ENCODE measurements at regions not wholly inside any gene's neighbourhood (a gene's known extent, or its start where the extent isn't known, plus 50 kb on each side); places are given as distances from the start of the nearest gene placed in this dataset.

DNA sequence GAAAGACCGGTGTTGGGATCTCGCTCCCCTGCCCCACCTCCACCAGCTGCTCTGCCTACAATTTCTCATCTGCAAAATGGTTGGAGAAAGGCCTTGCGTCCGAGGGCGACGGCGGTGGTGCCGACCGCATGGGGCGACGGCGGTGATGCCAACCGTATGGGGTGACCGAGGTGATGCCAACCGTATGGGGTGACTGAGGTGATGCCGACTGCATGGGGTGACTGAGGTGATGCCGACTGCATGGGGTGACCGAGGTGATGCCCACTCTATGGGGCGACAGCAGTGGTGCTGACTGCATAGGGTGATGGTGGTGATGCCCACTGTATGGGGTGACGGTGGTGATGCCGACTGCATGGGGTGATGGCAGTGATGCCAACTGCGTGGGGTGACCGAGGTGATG lies 171.0 kb downstream of the OLFM1 start:
- Mint-ChIP-seq H3K36me3 (no peaks in the 10 kb centered on the region), H3K27ac (no peak overlapping the region), H3K27me3 (peaks cover 13% of the 10 kb centered on the region), H3K4me3 (no peak overlapping the region), H3K9me3 (no peaks in the 10 kb centered on the region), H3K4me1 (no peaks in the 10 kb centered on the region)
- no peak for ATAC-seq

GRCh38 chr9:135259273-135259672 lies 171.8 kb downstream of the OLFM1 start:
- no peak overlapping the region for H3K27ac Mint-ChIP-seq
- no peak for ATAC-seq
- no peaks in the 10 kb centered on the region for H3K4me1 Mint-ChIP-seq
- no peak overlapping the region for H3K4me3 Mint-ChIP-seq
- H3K9me3 Mint-ChIP-seq, result no peaks in the 10 kb centered on the region
- H3K27me3 Mint-ChIP-seq, result peaks cover 9% of the 10 kb centered on the region
- no peaks in the 10 kb centered on the region for H3K36me3 Mint-ChIP-seq

- Mint-ChIP-seq H3K27me3 (no peaks in the 10 kb centered on the region), H3K9me3 (no peaks in the 10 kb centered on the region), H3K36me3 (no peaks in the 10 kb centered on the region), H3K4me3 (no peak overlapping the region), H3K27ac (no peak overlapping the region), H3K4me1 (no peaks in the 10 kb centered on the region)
- no peak for ATAC-seq
Observed at GRCh38 chr9:135260221-135261180, 173.0 kb downstream of the OLFM1 start.

GRCh38 chr9:135262248-135262647 lies 174.8 kb downstream of the OLFM1 start:
- Mint-ChIP-seq H3K27me3 (peaks cover 15% of the 10 kb centered on the region), H3K4me3 (no peak overlapping the region), H3K36me3 (no peaks in the 10 kb centered on the region), H3K4me1 (no peaks in the 10 kb centered on the region), H3K9me3 (no peaks in the 10 kb centered on the region), H3K27ac (no peak overlapping the region)
- ATAC-seq, result no peak

DNA sequence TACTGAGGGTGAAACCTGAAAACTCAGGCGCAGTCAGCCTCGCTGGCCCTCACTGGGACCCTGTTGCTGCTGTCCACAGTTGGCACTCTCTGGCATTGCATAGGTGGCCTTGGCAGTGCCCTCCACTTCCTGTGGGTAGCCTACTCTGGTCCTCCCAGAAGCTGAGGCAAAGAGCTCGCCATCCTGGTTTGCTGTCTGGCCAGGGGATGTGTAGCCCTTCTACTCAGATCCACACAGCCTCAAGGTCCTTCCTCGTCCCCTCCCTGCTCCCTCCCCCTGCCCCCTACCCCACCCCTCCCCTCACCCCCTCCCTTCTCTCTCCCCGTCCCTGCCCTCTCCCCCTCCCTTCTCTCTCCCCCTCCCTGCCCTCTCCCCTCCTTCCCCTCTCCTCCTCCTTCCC lies 176.0 kb downstream of the OLFM1 start:
- Mint-ChIP-seq H3K4me1 (no peaks in the 10 kb centered on the region), H3K27ac (no peak overlapping the region), H3K27me3 (peaks cover 28% of the 10 kb centered on the region), H3K9me3 (no peaks in the 10 kb centered on the region), H3K4me3 (no peak overlapping the region), H3K36me3 (no peaks in the 10 kb centered on the region)
- no peak for ATAC-seq

- Mint-ChIP-seq H3K27me3 (peaks cover 40% of the 10 kb centered on the region), H3K4me1 (no peaks in the 10 kb centered on the region), H3K4me3 (no peak overlapping the region), H3K36me3 (no peaks in the 10 kb centered on the region), H3K9me3 (peaks cover 4% of the 10 kb centered on the region), H3K27ac (no peak overlapping the region)
- no peak for ATAC-seq
Observed at GRCh38 chr9:135265931-135266330, 178.5 kb downstream of the OLFM1 start.

- H3K27ac Mint-ChIP-seq, result no peak overlapping the region
- H3K27me3 Mint-ChIP-seq, result peaks cover 50% of the 10 kb centered on the region
- H3K4me3 Mint-ChIP-seq, result no peak overlapping the region
- H3K36me3 Mint-ChIP-seq, result no peaks in the 10 kb centered on the region
- no peak for ATAC-seq
- H3K4me1 Mint-ChIP-seq, result no peaks in the 10 kb centered on the region
- H3K9me3 Mint-ChIP-seq, result peaks cover 4% of the 10 kb centered on the region
Observed at GRCh38 chr9:135267191-135267809, 179.8 kb downstream of the OLFM1 start.

GRCh38 chr9:135268031-135268430 lies 180.6 kb downstream of the OLFM1 start:
- H3K4me3 Mint-ChIP-seq, result no peak overlapping the region
- ATAC-seq, result no peak
- H3K27me3 Mint-ChIP-seq, result peaks cover 54% of the 10 kb centered on the region
- peaks cover 4% of the 10 kb centered on the region for H3K9me3 Mint-ChIP-seq
- H3K4me1 Mint-ChIP-seq, result no peaks in the 10 kb centered on the region
- no peaks in the 10 kb centered on the region for H3K36me3 Mint-ChIP-seq
- no peak overlapping the region for H3K27ac Mint-ChIP-seq

DNA sequence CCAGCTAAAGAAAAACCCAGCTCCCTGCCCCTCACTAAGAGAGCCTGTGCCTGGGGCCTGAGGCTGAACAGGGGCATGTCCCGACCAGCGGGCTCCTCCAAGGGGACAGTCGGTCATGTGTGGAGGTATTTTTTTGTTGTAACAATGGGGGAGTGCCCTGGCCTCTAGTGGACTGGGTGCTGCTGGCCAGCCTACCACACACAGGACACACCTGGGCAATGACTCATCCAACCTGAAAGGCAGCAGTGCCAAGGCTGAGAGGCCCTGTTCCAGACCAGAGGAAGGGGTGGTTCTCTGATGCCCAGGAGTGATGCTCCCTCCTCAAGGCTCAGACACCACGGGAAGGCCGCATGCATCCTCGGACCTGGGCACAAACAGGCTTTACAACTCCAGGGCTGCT lies 181.5 kb downstream of the OLFM1 start:
- Mint-ChIP-seq H3K4me1 (no peaks in the 10 kb centered on the region), H3K4me3 (no peak overlapping the region), H3K36me3 (no peaks in the 10 kb centered on the region), H3K9me3 (peaks cover 4% of the 10 kb centered on the region), H3K27ac (no peak overlapping the region), H3K27me3 (peaks cover 61% of the 10 kb centered on the region)
- ATAC-seq, result no peak

- no peak for ATAC-seq
- H3K4me1 Mint-ChIP-seq, result no peaks in the 10 kb centered on the region
- peaks cover 61% of the 10 kb centered on the region for H3K27me3 Mint-ChIP-seq
- H3K27ac Mint-ChIP-seq, result no peak overlapping the region
- no peak overlapping the region for H3K4me3 Mint-ChIP-seq
- no peaks in the 10 kb centered on the region for H3K36me3 Mint-ChIP-seq
- peaks cover 4% of the 10 kb centered on the region for H3K9me3 Mint-ChIP-seq
Observed at GRCh38 chr9:135269912-135270830, 182.7 kb downstream of the OLFM1 start.

GRCh38 chr9:135271425-135271824 lies 184.0 kb downstream of the OLFM1 start:
- H3K9me3 Mint-ChIP-seq, result peaks cover 4% of the 10 kb centered on the region
- no peak overlapping the region for H3K27ac Mint-ChIP-seq
- peaks cover 62% of the 10 kb centered on the region for H3K27me3 Mint-ChIP-seq
- no peak overlapping the region for H3K4me3 Mint-ChIP-seq
- no peak for ATAC-seq
- no peaks in the 10 kb centered on the region for H3K4me1 Mint-ChIP-seq
- no peaks in the 10 kb centered on the region for H3K36me3 Mint-ChIP-seq

- no peaks in the 10 kb centered on the region for H3K4me1 Mint-ChIP-seq
Observed at GRCh38 chr9:135272608-135273007, 185.1 kb downstream of the OLFM1 start.

DNA sequence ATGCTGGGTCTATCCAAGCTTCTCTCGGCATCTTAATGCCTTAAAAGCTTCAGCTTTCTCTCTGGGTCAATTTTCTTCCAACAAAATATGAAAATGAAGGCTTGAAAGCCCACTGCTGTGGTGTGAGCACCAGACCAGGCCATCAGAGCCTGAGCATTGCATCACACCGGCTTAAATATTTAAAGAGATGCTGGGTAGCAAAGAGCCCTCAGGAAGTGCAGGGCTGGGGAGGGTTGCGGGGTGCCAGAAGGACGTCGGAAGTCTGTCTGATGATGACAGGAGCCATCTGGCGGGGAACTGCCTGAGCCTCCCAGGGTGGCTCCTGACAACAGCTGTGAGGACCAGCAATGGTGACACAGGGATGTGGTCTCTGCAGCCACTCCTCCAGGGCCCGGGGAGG lies 185.5 kb downstream of the OLFM1 start:
- Mint-ChIP-seq H3K9me3 (peaks cover 4% of the 10 kb centered on the region), H3K27ac (no peak overlapping the region)

More at GRCh38 chr9:135272608-135273007, 185.1 kb downstream of the OLFM1 start:
- Mint-ChIP-seq H3K27ac (no peak overlapping the region), H3K9me3 (peaks cover 4% of the 10 kb centered on the region), H3K4me3 (no peak overlapping the region), H3K27me3 (peaks cover 59% of the 10 kb centered on the region), H3K36me3 (no peaks in the 10 kb centered on the region)
- no peak for ATAC-seq

GRCh38 chr9:135275163-135275562 lies 187.7 kb downstream of the OLFM1 start:
- Mint-ChIP-seq H3K36me3 (no peaks in the 10 kb centered on the region), H3K27me3 (peaks cover 51% of the 10 kb centered on the region), H3K4me1 (no peaks in the 10 kb centered on the region), H3K27ac (no peak overlapping the region), H3K9me3 (no peaks in the 10 kb centered on the region), H3K4me3 (no peak overlapping the region)
- no peak for ATAC-seq

More for the DNA sequence above, 185.5 kb downstream of the OLFM1 start:
- H3K4me3 Mint-ChIP-seq, result no peak overlapping the region
- H3K27me3 Mint-ChIP-seq, result peaks cover 55% of the 10 kb centered on the region
- H3K36me3 Mint-ChIP-seq, result no peaks in the 10 kb centered on the region
- no peaks in the 10 kb centered on the region for H3K4me1 Mint-ChIP-seq
- ATAC-seq, result no peak
